T-cell (primary cell): ENCODE measurements at regions not wholly inside any gene's neighbourhood (a gene's known extent, or its start where the extent isn't known, plus 50 kb on each side); places are given as distances from the start of the nearest gene placed in this dataset.

Source experiments
- ATAC-seq, 4 experiments: fragments of 200-7000 bp in 3 of 4; fragments of 150-1000 bp in 1 of 4; cut with Tn5 transposase; replicated peaks in 1 of 4; 1 replicate in 3 of 4; 2 replicates in 1 of 4; pipeline ENCODE4 v1.10.0; 2021; ENCODE audit warnings: moderate library complexity in 3 of 4, mild to moderate bottlenecking in 2 of 4, moderate number of reproducible peaks in 1 of 4
- CTCF ChIA-PET, 2 donors: fragments of 300-600 bp; sonication (Branson Sonifier 250); formaldehyde crosslinking; loops; one replicate each; lab custom pipeline; 2022; ENCODE audit warnings: antibody characterized with exemption in 2 of 2; lab: Charles Lee
- POLR2A ChIA-PET, 2 donors: fragments of 300-600 bp; sonication (Branson Sonifier 250); formaldehyde crosslinking; loops; one replicate each; lab custom pipeline; 2022; ENCODE audit warnings: antibody characterized with exemption in 2 of 2; lab: Charles Lee
- DNase-seq, 35 experiments: peaks; one replicate each; pipeline versions ENCODE4 v3.0.0 to v3.0.0-alpha.2; 2013 to 2023
- H3K27ac ChIP-seq: one replicate; pipeline ENCODE4 v1.5.1; 2013; ENCODE audit warnings: low read length
- H3K27me3 ChIP-seq, 2 experiments: replicated peaks in 1 of 2; 1 replicate in 1 of 2; 2 replicates in 1 of 2; pipeline versions ENCODE4 v1.6.1 to v1.7.0; 2013; ENCODE audit warnings: low read length in 1 of 2, mixed read lengths in 1 of 2; ENCODE audit not compliant: control insufficient read depth in 2 of 2, insufficient read depth in 2 of 2; ENCODE audit errors: extremely low read depth in 1 of 2
- H3K36me3 ChIP-seq, 2 donors: 1 replicate in 1 of 2; 2 replicates in 1 of 2; pipeline versions ENCODE4 v1.6.1 to v1.7.0; 2013; ENCODE audit warnings: low read length in 1 of 2; ENCODE audit not compliant: control insufficient read depth in 2 of 2, insufficient read depth in 1 of 2; ENCODE audit errors: extremely low read depth in 1 of 2
- H3K4me1 ChIP-seq, 2 experiments: 1 replicate in 1 of 2; 2 replicates in 1 of 2; pipeline versions ENCODE4 v1.6.1 to v1.7.0; 2013; ENCODE audit warnings: low read length in 2 of 2, mixed read lengths in 1 of 2; ENCODE audit not compliant: insufficient read depth in 2 of 2, control insufficient read depth in 1 of 2; ENCODE audit errors: extremely low read depth in 1 of 2
- H3K4me3 ChIP-seq, 2 donors: 1 replicate in 1 of 2; 2 replicates in 1 of 2; pipeline versions ENCODE4 v1.5.1 to v1.7.0; 2013; ENCODE audit warnings: mild to moderate bottlenecking in 2 of 2, low read length in 1 of 2, moderate library complexity in 1 of 2; ENCODE audit not compliant: control insufficient read depth in 1 of 2; ENCODE audit errors: extremely low read depth in 1 of 2
- H3K9me3 ChIP-seq: 2 replicates; pipeline ENCODE4 v1.7.0; 2013
- H3K27ac Mint-ChIP-seq, 2 donors: one replicate each; pipeline ENCODE4 v1.8.0; 2020 to 2021; ENCODE audit warnings: mild to moderate bottlenecking in 2 of 2, mixed read lengths in 2 of 2
- H3K27me3 Mint-ChIP-seq, 2 donors: one replicate each; pipeline ENCODE4 v1.8.0; 2021 to 2022; ENCODE audit warnings: mixed read lengths in 2 of 2
- H3K36me3 Mint-ChIP-seq: one replicate; pipeline ENCODE4 v1.8.0; 2021; ENCODE audit warnings: mixed read lengths
- H3K4me1 Mint-ChIP-seq, 3 donors: one replicate each; pipeline ENCODE4 v1.8.0; 2020 to 2022; ENCODE audit warnings: mixed read lengths in 3 of 3, mild to moderate bottlenecking in 1 of 3
- H3K4me3 Mint-ChIP-seq, 3 donors: one replicate each; pipeline ENCODE4 v1.8.0; 2020 to 2022; ENCODE audit warnings: mild to moderate bottlenecking in 3 of 3, mixed read lengths in 3 of 3, moderate library complexity in 3 of 3
- H3K9me3 Mint-ChIP-seq, 3 donors: one replicate each; pipeline ENCODE4 v1.8.0; 2020 to 2022; ENCODE audit warnings: mixed read lengths in 3 of 3
- WGBS: methylation state at CpG from one replicate; pipeline ENCODE4 v1.1.5; 2013; ENCODE audit warnings: missing lambda C conversion rate; ENCODE audit not compliant: insufficient coverage; 5-methylcytosine and 5-hydroxymethylcytosine counted together

- no peaks in the 10 kb centered on the region for H3K9me3 Mint-ChIP-seq
- no peak overlapping the region for H3K4me3 Mint-ChIP-seq
- Histone ChIP-seq H3K4me3 (no peak overlapping the region), H3K9me3 (no peaks in the 10 kb centered on the region), H3K4me1 (no peaks in the 10 kb centered on the region), H3K27ac (no peak overlapping the region), H3K27me3 (no peaks in the 10 kb centered on the region), H3K36me3 (no peaks in the 10 kb centered on the region)
- H3K4me1 Mint-ChIP-seq = no peaks in the 10 kb centered on the region
- no peaks in the 10 kb centered on the region for H3K27me3 Mint-ChIP-seq
- ATAC-seq (no peak), DNase-seq (no peak)
- H3K27ac Mint-ChIP-seq = no peak overlapping the region
- CTCF ChIA-PET = no interaction called here
- no peaks in the 10 kb centered on the region for H3K36me3 Mint-ChIP-seq
- POLR2A ChIA-PET = no interaction called here
Observed at GRCh38 chr2:160731856-160732255, 238.2 kb upstream of the RBMS1 start.

- Histone ChIP-seq H3K4me1 (peaks cover 0 to 2% of the 10 kb centered on the region in 2 experiments), H3K27ac (no peak overlapping the region), H3K9me3 (no peaks in the 10 kb centered on the region), H3K36me3 (no peaks in the 10 kb centered on the region), H3K4me3 (no peak overlapping the region), H3K27me3 (no peaks in the 10 kb centered on the region)
- no peak for ATAC-seq
- H3K27ac Mint-ChIP-seq = no peak overlapping the region
- no peak overlapping the region for H3K4me3 Mint-ChIP-seq
- no peak for DNase-seq
- no peaks in the 10 kb centered on the region for H3K9me3 Mint-ChIP-seq
- ChIA-PET POLR2A (no interaction called here), CTCF (interaction anchor here in 1 of 2 donors (0.6 kb wide), 1 partner anchor 543 kb away, joined by 3 read pairs; no protein-coding TSS in a partner anchor)
- no peaks in the 10 kb centered on the region for H3K4me1 Mint-ChIP-seq
- no peaks in the 10 kb centered on the region for H3K27me3 Mint-ChIP-seq
- no peaks in the 10 kb centered on the region for H3K36me3 Mint-ChIP-seq
Observed at GRCh38 chr2:160735696-160736095, 242.1 kb upstream of the RBMS1 start.

GRCh38 chr2:160736148-160737028 is 242.8 kb upstream of the RBMS1 start:
- POLR2A ChIA-PET = interaction anchor here in 1 of 2 donors (0.7 kb wide), 1 partner anchor 7 kb away, joined by 6 read pairs; no protein-coding TSS in a partner anchor
- H3K4me3 ChIP-seq = no peak overlapping the region
- no peaks in the 10 kb centered on the region for H3K36me3 ChIP-seq
- Mint-ChIP-seq H3K27ac (no peak overlapping the region), H3K27me3 (no peaks in the 10 kb centered on the region), H3K36me3 (no peaks in the 10 kb centered on the region), H3K9me3 (no peaks in the 10 kb centered on the region), H3K4me3 (no peak overlapping the region), H3K4me1 (no peaks in the 10 kb centered on the region)
- no peak overlapping the region for H3K27ac ChIP-seq
- no peaks in the 10 kb centered on the region for H3K9me3 ChIP-seq
- no peaks in the 10 kb centered on the region for H3K27me3 ChIP-seq
- H3K4me1 ChIP-seq = peaks cover 0 to 2% of the 10 kb centered on the region in 2 experiments
- CTCF ChIA-PET = interaction anchor here (0.6 kb wide), 3 partner anchors 544 to 1673 kb away, joined by 3 to 4 read pairs (median 4); no protein-coding TSS in a partner anchor
- WGBS = 100% methylated on average over 1 of the region's 3 CpGs
- DNase-seq (no peak), ATAC-seq (no peak)

- Mint-ChIP-seq H3K9me3 (no peaks in the 10 kb centered on the region), H3K4me1 (no peaks in the 10 kb centered on the region), H3K27ac (no peak overlapping the region), H3K4me3 (no peak overlapping the region), H3K36me3 (no peaks in the 10 kb centered on the region), H3K27me3 (no peaks in the 10 kb centered on the region)
- Histone ChIP-seq H3K4me3 (no peak overlapping the region), H3K27ac (no peak overlapping the region), H3K36me3 (no peaks in the 10 kb centered on the region), H3K4me1 (peaks cover 0 to 2% of the 10 kb centered on the region in 2 experiments), H3K9me3 (no peaks in the 10 kb centered on the region), H3K27me3 (no peaks in the 10 kb centered on the region)
- ATAC-seq (no peak), DNase-seq (no peak)
- CTCF ChIA-PET = interaction anchor here in 1 of 2 donors (0.6 kb wide), 1 partner anchor 1672 kb away, joined by 4 read pairs; no protein-coding TSS in a partner anchor
- WGBS = 67% methylated on average over 1 of the region's 4 CpGs
- POLR2A ChIA-PET = interaction anchor here in 1 of 2 donors (0.7 kb wide), 1 partner anchor 8 kb away, joined by 6 read pairs; no protein-coding TSS in a partner anchor
Observed at GRCh38 chr2:160737247-160737646, 243.6 kb upstream of the RBMS1 start.

GRCh38 chr2:160741271-160741670 is 247.7 kb upstream of the RBMS1 start:
- Histone ChIP-seq H3K36me3 (no peaks in the 10 kb centered on the region), H3K27me3 (no peaks in the 10 kb centered on the region), H3K9me3 (no peaks in the 10 kb centered on the region), H3K4me1 (peaks cover 0 to 2% of the 10 kb centered on the region in 2 experiments), H3K27ac (no peak overlapping the region), H3K4me3 (no peak overlapping the region)
- no peaks in the 10 kb centered on the region for H3K4me1 Mint-ChIP-seq
- no peak overlapping the region for H3K4me3 Mint-ChIP-seq
- no peaks in the 10 kb centered on the region for H3K9me3 Mint-ChIP-seq
- ATAC-seq (no peak), DNase-seq (no peak)
- no peak overlapping the region for H3K27ac Mint-ChIP-seq
- H3K27me3 Mint-ChIP-seq = peaks cover 0 to 6% of the 10 kb centered on the region in 2 donors
- no peaks in the 10 kb centered on the region for H3K36me3 Mint-ChIP-seq
- CTCF ChIA-PET = no interaction called here
- POLR2A ChIA-PET = no interaction called here

GRCh38 chr2:160741815-160742214 is 248.2 kb upstream of the RBMS1 start:
- H3K9me3 ChIP-seq = no peaks in the 10 kb centered on the region
- H3K4me1 Mint-ChIP-seq = no peaks in the 10 kb centered on the region
- no peak for ATAC-seq
- no peaks in the 10 kb centered on the region for H3K36me3 Mint-ChIP-seq
- H3K27me3 Mint-ChIP-seq = peaks cover 0 to 6% of the 10 kb centered on the region in 2 donors
- peaks cover 0 to 2% of the 10 kb centered on the region in 2 experiments for H3K4me1 ChIP-seq
- H3K27me3 ChIP-seq = no peaks in the 10 kb centered on the region
- no peak overlapping the region for H3K4me3 Mint-ChIP-seq
- H3K27ac Mint-ChIP-seq = no peak overlapping the region
- H3K4me3 ChIP-seq = no peak overlapping the region
- WGBS = no CpG with 5 or more reads among the region's 2 CpGs
- H3K9me3 Mint-ChIP-seq = no peaks in the 10 kb centered on the region
- POLR2A ChIA-PET = no interaction called here
- H3K27ac ChIP-seq = no peak overlapping the region
- DNase-seq = no peak
- no peaks in the 10 kb centered on the region for H3K36me3 ChIP-seq
- CTCF ChIA-PET = no interaction called here
